ENCODE measurements at regions not wholly inside any gene's neighbourhood (a gene's known extent, or its start where the extent isn't known, plus 50 kb on each side); places are given as distances from the start of the nearest gene placed in this dataset.

- no peak for DNase-seq
Measured at GRCh38 chr11:39144351-39145130, 2314.9 kb downstream of the LRRC4C start.

GRCh38 chr11:39139581-39139980 is 2319.9 kb downstream of the LRRC4C start:
- DNase-seq, result no peak

GRCh38 chr11:39120890-39121289 is 2338.6 kb downstream of the LRRC4C start:
- DNase-seq, result no peak

DNA sequence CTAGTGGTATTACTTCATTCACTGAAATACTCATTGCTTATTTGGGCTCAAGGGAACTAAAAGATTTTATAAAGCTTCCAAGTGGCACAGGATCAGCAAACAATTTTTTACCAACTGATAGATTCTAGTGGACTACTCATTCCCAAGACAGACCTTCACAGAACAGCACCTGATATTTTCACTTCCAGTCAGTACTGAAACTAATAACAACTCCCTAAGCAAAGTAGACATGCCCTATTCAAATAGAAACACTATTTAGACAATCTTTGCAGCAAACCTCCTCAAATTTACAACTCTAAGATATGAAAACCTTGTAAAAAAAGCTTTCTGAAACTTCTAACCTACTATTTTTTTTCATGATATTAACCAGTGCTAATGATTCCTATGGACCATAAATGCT is 2345.8 kb downstream of the LRRC4C start:
- no peak for DNase-seq

DNA sequence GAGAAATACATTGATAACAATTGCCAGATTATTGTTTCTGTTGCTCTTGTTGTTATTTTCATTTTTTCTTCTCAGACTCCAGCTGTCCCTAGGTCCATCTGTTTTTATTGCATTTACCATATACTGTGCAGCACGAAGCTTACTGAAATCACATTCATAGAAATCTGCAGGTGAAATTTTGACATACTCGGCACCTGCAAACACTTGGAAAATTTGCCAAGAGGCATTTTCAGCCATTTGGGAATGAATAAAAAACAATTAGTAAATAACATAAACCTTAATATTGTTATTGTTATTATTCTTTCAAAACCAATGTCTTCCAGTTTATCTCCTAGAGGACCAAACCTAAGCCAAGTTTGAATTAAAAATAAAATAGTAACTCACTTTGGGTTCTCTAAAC is 2357.2 kb downstream of the LRRC4C start:
- no peak for DNase-seq

DNA sequence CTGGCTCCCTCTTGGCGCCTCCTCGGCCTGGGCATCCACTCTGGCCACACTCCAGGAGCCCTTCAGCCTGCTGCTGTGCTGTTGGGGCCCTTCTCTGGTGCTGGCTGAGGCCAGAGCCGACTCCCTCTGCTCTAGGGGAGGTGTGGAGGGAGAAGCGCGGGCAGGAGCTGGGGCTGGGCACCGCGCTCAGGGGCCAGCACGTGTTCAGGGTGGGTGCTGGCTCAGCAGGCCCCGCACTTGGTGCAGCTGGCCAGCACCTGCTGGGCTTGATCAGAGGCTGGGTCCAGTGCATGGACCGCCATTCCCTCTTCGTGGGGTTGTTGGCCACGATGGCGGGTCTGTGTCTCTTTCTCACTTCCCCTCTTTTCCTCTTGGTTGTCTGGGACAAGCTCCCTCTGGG is 2381.0 kb downstream of the LRRC4C start:
- DNase-seq, result no peak

- no peak for DNase-seq
Measured at GRCh38 chr11:39037611-39038010, 2421.8 kb downstream of the LRRC4C start.

DNA sequence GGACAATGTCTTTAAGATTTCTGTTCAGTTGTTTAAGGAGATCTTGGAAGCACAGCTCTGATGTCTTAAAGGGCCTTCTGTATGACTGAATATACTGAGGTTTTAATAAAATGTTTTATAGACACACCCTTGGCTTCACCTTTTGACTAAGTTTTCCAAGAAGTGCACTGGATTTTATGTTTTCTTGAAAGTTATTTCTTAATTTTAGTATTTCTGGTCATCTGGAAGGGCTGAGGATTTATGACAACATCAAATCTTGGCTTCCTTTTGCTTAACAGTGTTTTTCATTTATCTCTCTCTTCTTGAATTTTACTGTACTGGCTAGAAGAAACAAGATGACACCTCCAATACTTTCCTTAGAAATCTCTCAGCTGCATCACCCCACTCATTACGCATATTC is 2423.4 kb downstream of the LRRC4C start:
- no peak for DNase-seq

DNA sequence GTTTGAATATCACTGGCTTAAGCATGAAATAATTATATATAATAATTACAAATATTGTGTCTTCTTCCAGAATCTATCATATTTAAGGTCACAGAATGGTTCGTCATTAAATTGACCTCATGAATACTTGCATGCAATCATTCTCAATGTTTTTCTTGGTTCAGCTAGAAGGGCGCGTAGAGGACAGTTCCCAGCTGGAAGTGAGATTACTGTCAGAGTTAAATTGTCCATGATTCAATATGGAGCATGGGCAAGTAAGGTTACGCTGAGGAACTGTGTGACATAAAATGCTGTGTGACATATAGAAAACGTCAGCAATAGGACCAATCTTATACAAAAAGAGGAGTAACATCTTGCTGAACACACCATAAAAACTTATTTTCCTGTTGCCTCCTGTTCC is 2423.5 kb upstream of the RAG2 start:
- no peak for DNase-seq

GRCh38 chr11:39011797-39012196 is 2413.8 kb upstream of the RAG2 start:
- DNase-seq, result no peak

GRCh38 chr11:38990841-38991240 is 2392.8 kb upstream of the RAG2 start:
- no peak for DNase-seq

- DNase-seq, result no peak
Measured at GRCh38 chr11:38990139-38990538, 2392.1 kb upstream of the RAG2 start.

DNA sequence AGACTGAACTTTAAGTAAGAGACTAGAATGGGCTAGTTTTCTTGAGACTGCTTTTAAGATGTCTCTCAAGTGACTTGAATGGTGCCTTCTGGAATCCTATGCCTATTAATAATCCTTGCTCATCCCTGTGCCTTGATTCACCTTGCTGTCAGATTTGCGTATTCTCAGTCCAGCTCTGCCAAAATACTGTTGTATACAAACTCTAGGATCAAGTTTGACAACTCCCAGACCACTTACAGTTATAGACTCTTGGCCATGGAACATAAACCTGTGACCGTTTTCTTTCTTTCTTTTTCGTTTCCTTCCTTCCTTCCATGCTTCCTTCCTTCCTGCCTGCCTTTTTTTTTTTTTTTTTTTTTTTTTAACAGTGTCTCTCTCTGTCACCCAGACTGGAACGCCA is 2390.9 kb upstream of the RAG2 start:
- DNase-seq, result no peak

DNA sequence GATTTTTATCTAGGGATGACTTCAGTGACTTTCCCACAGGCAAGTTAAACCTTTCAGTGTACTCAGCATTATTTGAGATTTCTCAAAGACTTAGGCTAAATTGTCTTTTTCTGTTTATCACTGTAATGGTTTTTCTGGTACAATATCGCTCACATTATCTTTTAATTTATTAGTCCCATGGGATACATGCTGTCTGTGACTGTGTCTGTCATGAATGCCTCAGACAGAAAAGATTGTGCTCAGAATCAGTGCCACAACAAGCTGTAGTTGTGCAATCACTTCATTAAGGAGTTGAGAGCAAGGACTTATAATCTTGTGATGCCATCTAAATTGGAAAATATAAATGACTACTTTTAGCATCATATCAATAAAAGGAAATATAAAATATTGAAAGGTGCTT is 2374.2 kb upstream of the RAG2 start:
- DNase-seq, result no peak

- no peak for DNase-seq
Measured at GRCh38 chr11:38971141-38971540, 2373.1 kb upstream of the RAG2 start.

- no peak for DNase-seq
Measured at GRCh38 chr11:38968951-38969350, 2370.9 kb upstream of the RAG2 start.

DNA sequence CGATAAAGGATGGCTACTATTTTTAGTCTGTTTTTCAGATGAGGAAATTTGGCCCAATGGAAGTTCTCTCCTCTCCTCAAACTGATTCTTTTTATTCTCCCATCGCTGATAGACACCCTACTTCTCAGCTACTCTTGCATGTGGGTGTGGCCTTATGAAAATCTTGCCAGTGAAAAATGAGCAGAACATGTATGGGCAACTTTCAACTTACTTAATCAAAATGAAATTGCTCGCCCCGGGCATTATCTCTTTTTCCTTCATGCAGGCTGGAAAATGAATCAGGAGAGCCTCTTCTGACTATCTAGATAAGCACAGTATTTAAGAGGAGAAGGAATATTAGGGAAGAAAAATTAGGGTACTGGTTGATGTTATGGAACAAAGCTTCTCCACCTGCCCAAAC is 2354.7 kb upstream of the RAG2 start:
- no peak for DNase-seq

GRCh38 chr11:38950867-38951266 is 2352.8 kb upstream of the RAG2 start:
- no peak for DNase-seq

GRCh38 chr11:38948392-38948791 is 2350.4 kb upstream of the RAG2 start:
- no peak for DNase-seq

DNA sequence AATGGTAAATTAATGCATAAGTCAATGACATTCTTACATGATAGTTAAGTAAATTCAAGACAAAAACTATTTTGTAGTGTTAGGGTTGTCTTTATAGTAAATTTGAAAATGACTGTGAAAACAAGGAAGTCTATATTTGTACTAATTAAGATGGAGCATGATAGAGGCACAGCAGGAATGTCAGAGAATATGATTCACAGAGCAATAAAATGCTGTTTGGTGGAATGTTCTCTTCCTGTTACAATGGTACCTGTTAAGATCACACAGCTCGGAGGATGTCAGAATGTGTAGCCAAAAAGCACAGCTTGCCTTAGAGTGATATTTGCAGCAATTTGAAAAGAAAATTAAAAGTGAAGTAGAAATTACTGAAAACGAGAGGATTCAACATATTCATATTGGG is 2339.7 kb upstream of the RAG2 start:
- no peak for DNase-seq

GRCh38 chr11:38935941-38936340 is 2337.9 kb upstream of the RAG2 start:
- DNase-seq, result no peak

- DNase-seq, result no peak
Measured at GRCh38 chr11:38927993-38928392, 2330.0 kb upstream of the RAG2 start.

DNA sequence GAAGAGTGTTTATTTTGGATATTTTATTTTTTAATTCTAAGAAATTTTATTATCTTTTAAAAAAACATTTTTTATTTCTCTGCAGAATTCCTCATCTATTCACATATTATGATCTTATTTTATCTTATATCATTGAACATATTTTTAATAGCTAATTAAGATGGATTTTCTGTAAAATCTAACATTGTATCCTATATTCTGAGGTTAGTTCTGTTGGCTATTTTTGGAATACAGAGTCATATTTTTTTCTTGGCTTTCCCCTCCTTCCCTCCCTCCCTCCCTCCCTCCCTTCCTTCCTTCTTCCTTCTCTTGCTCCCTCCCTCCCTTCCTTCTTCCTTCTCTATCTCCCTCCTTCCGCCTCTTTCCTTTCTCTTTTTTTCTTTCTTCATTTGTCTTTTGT is 2326.6 kb upstream of the RAG2 start:
- DNase-seq, result no peak

GRCh38 chr11:38900211-38900610 is 2302.2 kb upstream of the RAG2 start:
- no peak for DNase-seq

All from amygdala (tissue), 56 donors.